ENCODE measurements at regions not wholly inside any gene's neighbourhood (a gene's known extent, or its start where the extent isn't known, plus 50 kb on each side); places are given as distances from the start of the nearest gene placed in this dataset.

GRCh38 chr1:164343189-164343588 is 215.8 kb upstream of the PBX1 start:
- TF ChIP-seq CTCF (IDR thresholded peaks at IDR 0.05; ENCODE audit: poor library complexity, severe bottlenecking) (no peak), POLR2AphosphoS5 (IDR thresholded peaks at IDR 0.05) (no peak), MXI1 (conservative IDR thresholded peaks at IDR 0.05; ENCODE audit: poor library complexity, severe bottlenecking) (no peak)

Measured in neural cell (in vitro differentiated cells).